Activated CD8-positive, alpha-beta memory T cell treated with anti-CD3 and anti-CD28 coated beads for 1 hour (primary cell): ENCODE measurements at regions not wholly inside any gene's neighbourhood (a gene's known extent, or its start where the extent isn't known, plus 50 kb on each side); places are given as distances from the start of the nearest gene placed in this dataset.
"Not testable (repeated sequence)": the region's sequence is repeated elsewhere in the genome, so short reads cannot be mapped to it uniquely, and the experiment has no call there.

Source experiments
- DNase-seq, 2 donors: peaks; one replicate each; pipeline ENCODE4 v3.0.0-alpha.2; 2020; ENCODE audit warnings: low read depth in 1 of 2; ENCODE audit errors: extremely low read depth in 1 of 2

DNA sequence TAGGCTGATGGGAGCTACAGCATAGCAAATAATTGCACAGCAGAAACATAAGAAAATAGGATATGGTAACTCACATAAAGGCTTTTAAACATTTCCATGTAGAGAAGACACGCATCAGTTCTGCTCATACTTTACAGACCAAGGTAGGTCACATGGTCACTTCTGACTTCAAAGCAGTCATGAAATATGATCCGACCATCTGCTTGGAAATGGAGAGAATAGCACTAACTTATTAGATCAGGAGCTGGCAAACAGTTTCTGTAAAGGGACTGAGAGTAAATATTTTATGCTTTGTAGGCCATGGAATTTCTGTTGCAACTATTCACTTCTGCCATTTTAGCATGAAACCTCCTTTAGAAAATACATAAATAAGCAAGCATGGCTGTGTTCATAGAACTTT is 936.6 kb upstream of the FANCL start:
- DNase-seq, result no peak

DNA sequence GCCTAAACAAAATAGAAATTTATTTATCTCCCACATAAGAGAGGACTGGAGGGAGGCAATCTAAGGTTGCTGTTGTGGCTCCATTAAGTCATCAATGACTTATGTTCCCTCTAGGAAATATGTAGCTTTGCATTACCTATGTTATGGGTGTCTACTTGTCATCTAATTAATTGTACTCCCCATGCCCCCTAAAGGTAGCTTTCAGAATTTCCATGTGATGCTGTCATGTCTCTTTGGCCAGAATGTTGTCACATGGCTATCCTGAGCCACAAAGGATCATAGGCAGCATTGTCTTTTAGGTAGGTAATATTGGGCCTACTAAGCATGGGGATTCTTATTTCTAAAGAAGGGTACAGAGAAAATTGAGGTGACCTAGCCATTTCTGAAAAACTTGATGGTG is 935.6 kb upstream of the FANCL start:
- DNase-seq, result no peak

DNA sequence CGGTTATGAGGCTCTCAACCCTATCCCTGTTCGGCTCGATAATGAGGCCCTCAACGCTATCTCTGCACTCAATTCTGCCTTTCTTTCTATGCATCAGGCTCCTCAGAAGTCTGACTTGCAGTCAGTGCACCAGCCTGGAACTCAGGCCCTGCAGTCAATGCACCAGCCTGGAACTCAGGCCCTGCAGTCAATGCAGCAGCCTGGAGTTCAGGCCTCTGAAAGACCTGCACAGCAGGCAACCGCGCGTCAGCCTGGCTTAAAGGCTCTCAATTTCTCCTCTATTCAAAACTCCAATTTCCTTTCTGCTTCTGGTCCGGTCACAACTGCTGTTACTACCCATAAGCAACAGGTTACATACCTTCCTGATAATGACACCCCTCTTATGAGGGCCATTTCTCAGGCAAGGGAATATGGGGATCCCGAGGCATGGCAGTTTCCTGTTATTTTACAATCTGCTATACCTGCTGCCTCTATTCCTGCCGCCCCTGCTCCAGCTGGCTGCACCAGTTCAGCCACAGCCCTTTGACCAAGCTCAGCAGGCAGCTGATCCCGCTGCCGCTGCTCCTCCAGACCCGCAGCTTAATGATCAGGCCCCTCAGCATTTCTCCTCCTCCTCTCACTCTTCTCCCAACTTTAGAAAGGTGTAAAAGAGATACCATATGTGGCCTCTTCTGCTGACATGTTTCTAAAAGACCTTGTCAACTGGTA is 933.6 kb upstream of the FANCL start:
- DNase-seq, result no peak

DNA sequence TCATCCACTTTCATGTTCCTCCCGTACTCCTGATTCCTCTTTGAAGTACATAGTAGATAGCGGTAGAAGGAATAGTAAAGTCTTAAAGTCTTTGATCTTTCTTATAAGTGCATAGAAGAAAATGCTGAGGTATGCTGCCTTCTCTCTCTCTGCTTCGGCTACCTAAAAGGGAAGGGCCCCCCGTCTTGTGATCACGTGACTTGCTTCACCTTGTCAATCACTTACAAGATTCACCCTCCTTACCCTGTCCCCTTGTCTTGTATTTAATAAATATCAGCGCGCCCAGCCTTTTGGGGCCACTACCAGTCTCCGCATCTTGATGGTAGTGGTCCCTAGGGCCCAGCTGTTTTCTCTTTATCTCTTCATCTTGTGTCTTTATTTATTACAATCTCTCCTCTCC is 932.2 kb upstream of the FANCL start:
- DNase-seq, result no peak

DNA sequence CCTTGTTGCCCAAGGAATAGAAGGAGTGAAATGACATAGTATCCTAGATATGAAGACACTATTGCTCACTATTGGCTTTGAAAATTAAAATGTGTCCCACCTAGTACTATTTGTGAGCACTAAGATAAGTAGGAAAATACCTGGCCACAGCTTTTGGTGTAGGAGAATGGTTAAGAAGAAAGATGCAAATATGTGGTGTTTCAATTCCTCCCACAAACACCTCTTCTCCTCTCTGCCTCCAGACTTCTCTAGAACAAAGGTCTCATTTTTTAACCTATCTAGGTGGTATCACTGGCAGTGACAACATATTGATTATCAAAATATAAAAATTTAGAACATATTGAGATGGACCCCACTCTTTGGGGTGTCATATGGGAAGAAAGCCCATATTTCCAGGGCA is 929.9 kb upstream of the FANCL start:
- no peak for DNase-seq

DNA sequence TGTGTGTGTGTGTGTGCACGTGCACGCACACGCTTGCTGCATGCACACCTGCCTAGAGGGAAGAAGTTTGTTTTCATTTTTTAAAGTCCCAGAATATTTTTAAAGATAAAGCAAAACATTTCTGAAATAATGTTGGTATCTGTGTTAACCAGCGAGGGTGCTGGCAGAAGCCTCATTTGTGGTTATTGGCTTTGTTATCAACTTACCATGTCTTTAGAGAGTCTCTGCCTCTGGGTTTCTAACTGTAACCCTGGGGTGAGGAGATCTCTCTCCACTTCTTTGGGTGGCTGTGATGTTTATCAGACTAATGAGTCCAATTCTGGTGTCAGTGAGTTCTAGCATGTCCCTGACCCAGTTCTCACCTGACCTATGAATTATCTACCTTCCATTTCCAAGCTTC is 927.6 kb upstream of the FANCL start:
- DNase-seq, result no peak

DNA sequence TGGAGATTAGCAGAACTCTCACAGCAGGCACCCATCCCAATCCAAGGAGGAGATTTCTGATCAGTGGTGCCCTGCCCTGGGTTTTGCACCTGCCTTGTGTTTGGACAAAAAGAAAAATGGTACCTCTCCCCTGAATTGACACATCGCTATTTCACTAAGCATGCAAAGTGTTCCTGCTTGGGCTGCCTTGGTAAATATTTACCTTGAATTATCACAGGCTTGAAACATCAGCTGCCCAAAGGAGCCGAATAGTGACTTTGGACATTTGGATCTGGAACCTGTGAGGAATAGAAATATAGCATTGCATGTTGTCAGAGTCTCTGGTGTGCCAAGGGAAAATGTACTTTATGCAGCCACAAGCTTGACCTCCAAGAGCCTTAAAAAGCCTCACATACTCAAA is 926.4 kb upstream of the FANCL start:
- DNase-seq, result no peak

DNA sequence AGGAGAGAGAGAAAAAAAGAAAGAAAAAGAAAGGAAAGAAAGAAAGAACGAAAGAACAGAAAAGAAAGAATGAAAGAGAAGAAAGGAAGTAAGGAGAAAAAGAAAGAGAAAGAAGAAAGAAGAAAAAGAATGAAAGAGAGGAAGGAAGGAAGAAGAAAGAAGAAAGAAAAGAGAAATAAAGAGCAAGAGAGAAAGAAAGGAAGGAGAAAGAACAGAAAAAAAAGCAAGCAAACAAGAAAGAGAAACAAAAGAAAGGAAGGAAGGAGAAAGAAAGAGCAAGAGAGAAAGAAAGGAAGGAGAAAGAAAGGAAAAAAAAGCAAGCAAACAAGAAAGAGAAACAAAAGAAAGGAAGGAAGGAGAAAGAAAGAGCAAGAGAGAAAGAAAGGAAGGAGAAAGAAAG is 916.8 kb upstream of the FANCL start:
- DNase-seq, result not testable (repeated sequence)

DNA sequence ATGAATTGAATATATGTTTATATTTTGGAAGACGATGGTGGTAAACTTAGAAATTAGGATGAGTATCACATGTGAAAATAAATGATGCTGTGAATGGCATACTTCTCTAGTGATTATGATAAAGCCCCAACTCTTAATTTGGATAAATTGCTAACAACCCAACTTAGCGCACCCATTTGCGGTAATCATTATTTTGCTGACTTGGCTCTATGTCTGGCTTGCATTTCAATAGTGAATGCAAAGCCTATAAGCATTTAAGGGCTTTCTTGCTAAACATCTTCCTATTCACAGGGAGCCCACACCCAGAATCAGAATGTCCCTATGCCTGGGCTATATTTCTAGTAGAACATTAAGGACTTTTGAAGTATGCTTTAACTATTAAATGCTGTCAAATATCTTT is 910.7 kb upstream of the FANCL start:
- no peak for DNase-seq

DNA sequence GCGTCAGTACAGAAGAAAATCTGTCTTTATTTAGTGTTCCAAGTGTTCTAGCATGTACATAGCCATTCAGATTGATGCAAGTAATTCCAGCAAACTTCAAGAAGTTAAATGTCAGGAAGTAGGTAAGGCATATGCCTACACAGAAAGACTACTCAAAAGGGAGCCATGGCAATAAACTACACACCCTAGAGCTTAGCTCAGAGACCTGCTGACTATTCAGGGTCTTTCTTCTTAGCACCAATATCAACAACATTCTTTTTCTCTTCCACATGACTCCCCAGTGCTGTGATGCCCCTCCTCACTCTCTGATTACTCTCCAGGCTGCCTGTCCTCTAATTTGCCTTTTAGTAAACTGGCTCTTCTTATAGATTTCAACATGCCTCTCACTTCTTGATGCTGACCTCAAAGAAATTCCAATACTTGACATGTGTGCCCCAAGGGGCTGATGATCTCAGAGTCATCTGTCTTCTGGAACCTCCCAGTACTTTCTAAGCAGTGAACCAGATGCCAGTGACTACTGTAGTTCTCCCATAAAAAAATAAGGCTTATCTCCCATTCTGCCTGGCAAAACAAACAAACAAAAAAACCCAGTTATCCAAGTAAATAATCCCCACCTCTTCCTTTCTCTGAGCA is 909.2 kb upstream of the FANCL start:
- DNase-seq, result no peak

DNA sequence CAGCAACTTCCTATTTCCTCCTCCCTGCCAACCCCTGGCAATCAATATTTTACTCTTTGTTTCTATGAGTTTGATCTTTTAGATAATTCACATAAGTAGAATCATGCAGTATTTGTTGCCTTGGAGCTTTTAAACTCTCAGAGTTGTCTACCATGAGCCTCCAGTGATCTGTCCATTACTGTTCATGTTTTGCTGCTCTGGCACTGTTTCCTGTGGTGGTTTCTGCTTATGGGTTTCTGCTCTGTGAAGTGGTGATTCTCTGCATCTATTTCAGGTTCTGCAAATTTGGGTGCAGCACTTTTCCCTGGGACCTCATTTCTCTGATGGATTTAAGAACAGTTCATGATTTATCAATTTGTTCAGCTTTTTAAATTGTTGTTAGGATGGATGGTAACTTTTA is 908.1 kb upstream of the FANCL start:
- no peak for DNase-seq

DNA sequence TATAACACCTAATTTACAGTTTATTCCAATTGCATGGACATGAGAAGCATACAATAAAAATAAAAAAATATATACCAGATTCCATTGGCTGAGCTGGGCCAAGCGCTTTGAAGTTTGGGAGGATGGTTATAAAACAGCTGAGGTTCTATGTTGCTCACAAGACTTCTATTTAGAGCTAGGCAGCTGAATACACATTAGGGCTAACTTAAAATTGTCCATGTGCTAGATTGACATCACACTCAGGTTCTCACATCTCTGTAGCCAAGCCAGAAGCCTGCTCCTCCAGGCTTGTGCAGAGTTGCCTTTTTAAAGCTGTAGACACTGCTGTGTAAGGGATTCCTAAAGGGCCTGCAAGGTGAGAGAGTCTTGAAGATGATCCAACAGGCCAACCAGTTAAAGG is 871.1 kb upstream of the FANCL start:
- no peak for DNase-seq

DNA sequence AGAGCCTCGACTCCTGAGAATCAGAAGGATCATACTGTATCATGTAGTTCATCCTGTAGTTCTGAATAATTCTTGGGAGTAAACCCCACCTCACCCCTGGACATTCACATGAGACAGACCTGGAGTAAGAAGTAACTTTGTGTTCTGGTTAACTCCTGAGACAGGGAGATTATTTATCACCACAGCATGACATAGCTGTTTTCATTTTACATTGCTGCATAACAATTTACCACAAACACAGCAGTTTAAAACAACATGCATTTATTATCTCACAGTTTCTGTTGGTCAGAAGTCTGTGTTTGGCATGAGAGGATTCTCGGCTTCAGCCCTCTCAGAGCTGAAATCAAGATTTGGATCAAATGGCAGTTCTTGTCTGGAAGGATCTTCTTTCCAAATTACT is 855.8 kb upstream of the FANCL start:
- DNase-seq, result no peak

DNA sequence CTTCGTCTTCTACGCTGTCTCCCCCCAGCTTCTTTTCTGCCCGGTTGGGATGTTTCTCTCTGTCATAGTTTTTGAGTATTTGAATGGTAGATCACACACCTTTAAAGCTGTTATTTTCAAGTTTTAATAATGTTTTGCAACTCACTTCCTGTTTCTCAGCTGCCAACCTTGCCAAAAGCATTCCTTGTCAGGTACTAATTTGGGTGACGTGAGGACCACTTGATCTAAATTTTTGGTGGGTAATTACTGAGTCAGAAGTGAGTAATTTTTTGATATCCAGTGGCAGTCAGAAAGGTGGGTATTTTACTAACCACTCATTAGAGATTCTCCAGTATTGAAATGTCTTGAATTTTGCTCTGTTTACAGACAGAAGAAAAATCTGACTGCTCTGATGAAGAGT is 852.4 kb upstream of the FANCL start:
- DNase-seq, result no peak

DNA sequence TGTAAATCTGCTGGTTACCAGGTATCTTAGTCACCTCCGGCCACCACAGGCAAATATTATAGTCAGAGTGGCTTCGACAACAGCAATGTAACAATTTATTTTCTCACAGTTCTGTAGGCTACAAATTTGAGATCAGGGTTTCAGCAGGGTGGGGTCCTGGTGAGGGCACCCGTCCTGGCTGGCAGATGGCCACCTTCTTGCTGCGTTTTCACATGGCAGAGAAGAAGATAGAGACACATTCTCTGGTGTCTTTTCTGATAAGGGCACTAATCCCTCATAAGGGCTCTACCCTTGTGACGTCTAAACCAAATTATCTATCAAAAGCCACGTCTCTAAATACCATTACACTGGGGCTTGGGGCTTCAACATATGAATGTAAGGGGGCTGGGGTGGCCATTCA is 843.2 kb upstream of the FANCL start:
- no peak for DNase-seq

DNA sequence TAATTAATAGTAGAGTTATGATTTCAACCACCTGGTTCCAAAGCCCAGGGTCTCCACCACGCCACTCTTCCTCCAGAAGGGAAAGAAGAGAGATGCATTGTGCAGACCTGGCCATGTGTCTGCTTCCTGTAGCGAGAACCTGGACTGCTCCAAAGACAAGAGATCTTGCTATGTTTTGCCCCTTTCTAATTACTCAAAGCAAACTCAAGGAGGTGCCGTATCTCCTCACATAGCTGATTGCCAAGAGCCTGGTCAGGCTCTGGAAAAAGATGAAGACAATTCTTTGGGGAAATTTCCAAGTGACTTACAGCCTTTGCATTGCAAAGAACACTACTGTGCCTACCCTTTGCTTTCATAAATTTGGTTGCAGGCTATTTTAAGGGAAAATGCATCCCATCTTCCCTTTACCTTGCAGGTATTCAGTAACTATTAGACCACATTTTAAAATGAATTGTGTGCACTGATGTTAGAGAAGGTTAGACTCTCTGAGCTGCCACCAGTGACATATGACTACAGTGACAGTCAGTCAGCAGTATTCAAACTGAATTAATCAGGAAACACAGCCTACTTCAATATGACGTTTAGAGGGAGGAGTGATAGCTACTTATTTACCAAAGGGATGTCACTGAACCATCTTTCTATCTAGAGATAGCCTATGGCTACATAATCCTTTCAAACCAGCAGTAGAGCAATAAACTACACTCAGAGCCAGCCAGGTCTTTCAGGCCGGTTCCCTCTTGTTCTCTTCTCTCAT is 842.1 kb upstream of the FANCL start:
- DNase-seq, result no peak

DNA sequence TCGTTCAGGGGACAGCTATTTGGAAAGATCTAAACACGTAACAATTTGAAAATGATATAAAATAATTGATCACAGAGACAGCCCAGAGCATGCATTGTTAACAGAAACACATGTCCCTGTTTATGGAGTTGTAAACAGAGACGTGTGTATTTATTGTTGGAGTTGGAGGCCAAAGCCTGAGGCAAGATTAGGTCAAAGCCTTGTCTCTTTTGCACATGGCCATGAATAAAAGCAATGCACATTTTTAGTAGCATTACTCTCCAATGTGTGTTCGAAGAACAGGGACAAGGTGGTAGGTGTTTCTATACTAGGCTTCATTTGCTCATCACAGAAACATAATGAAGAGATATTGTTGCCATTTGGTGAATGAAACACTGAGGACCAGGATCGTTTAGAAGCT is 841.5 kb upstream of the FANCL start:
- DNase-seq, result no peak

DNA sequence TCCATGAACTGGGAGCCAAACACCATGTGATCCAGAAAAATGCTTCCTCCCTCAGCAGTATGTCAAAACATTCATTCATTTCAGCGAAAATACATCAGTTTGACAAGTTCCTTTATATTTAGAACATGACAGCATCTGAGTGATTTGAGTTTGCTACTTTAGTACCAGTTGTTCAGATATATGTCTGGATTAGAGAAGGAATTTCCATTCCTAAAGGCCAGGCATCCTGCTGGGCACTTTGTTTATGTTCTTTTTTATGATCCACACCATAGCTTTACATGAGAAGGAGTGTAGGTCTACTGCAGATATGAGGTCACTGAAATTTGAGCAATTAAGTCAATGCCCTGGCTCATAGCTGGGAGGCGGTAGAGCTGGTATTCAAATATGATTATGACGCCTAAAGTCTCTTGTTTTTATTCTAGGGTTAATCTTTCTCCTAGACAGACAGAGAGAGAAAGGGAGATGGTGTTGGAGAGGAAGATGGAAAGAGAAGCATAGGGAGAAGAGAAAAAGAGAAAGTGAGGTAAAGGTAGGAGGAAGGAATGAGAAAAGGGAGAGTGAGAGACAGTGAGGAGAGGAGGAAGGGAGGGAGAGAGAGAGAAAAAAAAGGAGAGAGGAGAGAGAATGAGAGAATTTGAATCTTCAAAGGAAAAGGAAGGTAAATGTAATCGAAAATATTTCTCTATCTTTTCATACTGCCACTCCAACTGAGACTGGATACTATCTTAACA is 839.5 kb upstream of the FANCL start:
- DNase-seq, result no peak

DNA sequence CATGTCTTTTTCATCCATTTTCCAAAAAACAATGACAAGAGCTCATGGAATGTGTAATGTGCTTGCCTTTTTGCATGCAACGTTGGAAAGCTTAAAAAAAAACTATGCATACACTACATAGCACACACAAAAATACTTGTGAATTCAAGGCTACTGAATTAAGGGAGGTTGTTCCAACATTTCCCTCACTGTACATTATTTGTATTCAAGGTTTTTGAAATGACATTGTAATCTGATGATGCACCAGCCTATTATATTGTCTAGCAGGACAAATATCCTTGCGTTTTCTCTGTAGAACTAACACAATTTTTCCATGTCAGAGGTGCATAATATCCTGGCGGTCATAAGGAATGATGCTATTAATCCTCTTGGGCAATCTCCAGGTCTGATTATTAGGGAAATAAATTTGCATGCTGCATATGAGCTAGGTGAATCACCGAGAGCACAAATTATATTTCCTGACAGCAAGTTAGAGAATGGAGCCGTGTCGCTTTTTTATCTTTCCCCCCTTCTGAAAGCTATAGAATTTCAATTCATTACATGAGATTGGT is 836.9 kb upstream of the FANCL start:
- no peak for DNase-seq

DNA sequence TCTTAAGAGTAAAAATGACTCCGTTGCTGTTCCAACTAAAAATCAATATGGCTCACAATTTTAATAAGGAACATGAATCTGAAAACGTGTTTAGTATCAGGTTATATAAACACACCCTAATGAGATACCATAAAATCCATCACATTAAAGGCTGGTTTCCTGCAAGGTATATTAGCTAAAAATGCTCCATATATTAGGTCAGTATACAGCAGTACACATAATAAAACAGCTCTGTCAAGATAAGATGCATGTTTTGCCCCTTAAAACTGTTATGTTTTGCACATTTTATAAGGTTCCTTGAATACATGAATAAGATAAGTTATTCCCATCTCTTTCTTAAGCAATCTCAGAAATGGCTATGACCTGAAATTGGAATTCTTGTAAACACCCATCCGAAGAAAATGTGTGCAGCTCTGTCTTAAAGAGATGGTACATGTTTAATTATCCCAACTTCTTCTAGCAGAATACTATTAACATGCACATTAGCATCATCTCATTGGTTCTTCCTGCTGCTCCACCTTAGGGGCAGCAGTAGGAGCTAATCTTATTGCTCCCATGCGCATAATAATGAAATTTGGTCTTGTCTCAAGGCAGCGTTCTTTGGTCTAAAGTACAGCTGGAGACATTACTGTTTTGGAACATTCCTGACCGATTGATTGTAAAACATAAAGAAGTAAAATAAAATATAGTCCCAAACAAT is 836.1 kb upstream of the FANCL start:
- no peak for DNase-seq
